HUES64 (cell line): ENCODE measurements at regions not wholly inside any gene's neighbourhood (a gene's known extent, or its start where the extent isn't known, plus 50 kb on each side); places are given as distances from the start of the nearest gene placed in this dataset.

Experiments
- H3K27ac ChIP-seq: 2 replicates; pipeline ENCODE4 v1.7.0; 2013; ENCODE audit warnings: low read depth, low read length, inconsistent platforms
- H3K27me3 ChIP-seq: 2 replicates; pipeline ENCODE4 v1.6.1; 2013; ENCODE audit warnings: mild to moderate bottlenecking, low read length; ENCODE audit not compliant: insufficient read depth
- H3K36me3 ChIP-seq: 2 replicates; pipeline ENCODE4 v1.6.1; 2013; ENCODE audit warnings: mild to moderate bottlenecking, low read length; ENCODE audit not compliant: insufficient read depth
- H3K4me1 ChIP-seq: 2 replicates; pipeline ENCODE4 v1.6.1; 2013; ENCODE audit warnings: mild to moderate bottlenecking, low read length, moderate library complexity; ENCODE audit not compliant: insufficient read depth
- H3K4me3 ChIP-seq: 2 replicates; pipeline ENCODE4 v1.5.1; 2013; ENCODE audit warnings: mild to moderate bottlenecking, low read length, moderate library complexity
- H3K9ac ChIP-seq: 2 replicates; pipeline ENCODE4 v1.6.1; 2013; ENCODE audit warnings: mild to moderate bottlenecking, low read depth, low read length
- H3K9me3 ChIP-seq: 2 replicates; pipeline ENCODE4 v1.6.1; 2013; ENCODE audit warnings: low read depth, low read length; ENCODE audit not compliant: insufficient read depth
- WGBS: fragments of 150-250, 120-280 bp; methylation state at CpG from one replicate; pipeline ENCODE4 v1.1.7; 2013; ENCODE audit warnings: missing lambda C conversion rate; 5-methylcytosine and 5-hydroxymethylcytosine counted together

DNA sequence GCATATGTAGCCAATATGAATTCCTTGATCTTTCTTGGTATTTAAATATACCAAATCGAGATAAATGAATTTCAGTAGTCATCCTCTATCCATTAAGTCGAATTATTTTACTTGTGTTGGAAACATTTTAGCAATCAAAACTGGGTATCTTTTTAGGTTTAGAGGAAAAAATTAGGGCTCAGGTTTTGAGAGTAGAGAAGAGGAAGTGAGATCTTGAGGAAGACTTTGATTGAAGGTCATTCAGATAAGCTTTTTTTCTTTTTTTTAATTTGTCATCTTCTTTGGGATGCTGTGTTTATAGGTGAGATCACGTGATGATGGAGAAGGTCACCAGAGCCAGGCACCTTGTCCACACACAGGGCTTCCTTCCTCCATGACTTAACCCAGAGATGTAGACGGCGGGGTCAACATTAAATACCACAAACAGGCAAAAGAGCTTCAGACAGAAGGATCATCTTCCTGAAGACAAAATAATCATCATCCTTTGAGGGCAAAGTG, 750.1 kb downstream of the RNF144A start:
- H3K9me3 ChIP-seq, result no peaks in the 10 kb centered on the region
- no peak overlapping the region for H3K27ac ChIP-seq
- H3K27me3 ChIP-seq, result no peaks in the 10 kb centered on the region
- H3K36me3 ChIP-seq, result no peaks in the 10 kb centered on the region
- no peak overlapping the region for H3K4me3 ChIP-seq
- H3K9ac ChIP-seq, result no peak overlapping the region
- 88% methylated on average over 4 of the region's 5 CpGs for WGBS
- no peaks in the 10 kb centered on the region for H3K4me1 ChIP-seq

DNA sequence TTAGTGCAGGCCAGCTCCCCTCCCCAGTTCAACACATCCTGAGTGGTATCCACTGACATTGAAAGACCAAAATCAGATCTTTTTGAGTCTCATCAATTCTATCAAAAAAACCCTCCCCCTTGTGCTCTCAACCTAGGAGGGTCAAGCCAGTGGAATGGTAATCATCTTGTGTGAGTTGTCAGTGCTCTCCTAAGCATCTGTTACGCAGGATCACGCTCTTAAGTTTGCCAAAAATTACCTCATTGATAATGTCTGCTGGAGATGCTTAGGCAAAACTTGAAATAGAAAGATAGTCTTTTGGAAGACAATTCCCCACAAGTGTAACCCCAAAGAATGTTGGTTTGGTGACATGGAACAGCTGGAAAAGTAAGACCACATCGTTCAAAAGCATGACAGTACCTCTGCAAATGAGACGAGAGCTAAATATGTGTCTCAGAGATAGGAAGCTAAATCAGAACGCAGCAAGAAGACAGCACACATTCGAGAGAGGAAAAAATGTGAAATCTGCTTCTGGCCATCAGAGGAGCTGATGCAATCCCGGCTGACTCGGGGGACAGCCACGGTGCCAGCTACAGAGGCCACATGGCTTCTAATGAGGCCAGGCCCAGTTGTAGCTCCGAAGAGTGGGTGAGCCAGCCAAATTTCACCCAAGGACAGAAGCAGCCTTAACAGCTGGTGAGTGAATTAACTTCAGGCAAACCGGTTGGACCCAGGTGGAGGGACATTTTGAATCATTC, 753.9 kb downstream of the RNF144A start:
- Histone ChIP-seq H3K4me3 (no peak overlapping the region), H3K36me3 (no peaks in the 10 kb centered on the region), H3K27ac (no peak overlapping the region), H3K9ac (no peak overlapping the region), H3K27me3 (no peaks in the 10 kb centered on the region), H3K4me1 (no peaks in the 10 kb centered on the region), H3K9me3 (no peaks in the 10 kb centered on the region)
- WGBS, result 94% methylated on average over 11 of the region's 11 CpGs

GRCh38 chr2:7672027-7672684, 754.9 kb downstream of the RNF144A start:
- H3K4me1 ChIP-seq, result no peaks in the 10 kb centered on the region
- H3K9me3 ChIP-seq, result no peaks in the 10 kb centered on the region
- H3K27me3 ChIP-seq, result no peaks in the 10 kb centered on the region
- H3K36me3 ChIP-seq, result no peaks in the 10 kb centered on the region
- no peak overlapping the region for H3K27ac ChIP-seq
- no peak overlapping the region for H3K4me3 ChIP-seq
- H3K9ac ChIP-seq, result no peak overlapping the region
- WGBS, result 68% methylated on average over 8 of the region's 8 CpGs

GRCh38 chr2:7672685-7673071, 755.5 kb downstream of the RNF144A start:
- Histone ChIP-seq H3K27me3 (no peaks in the 10 kb centered on the region), H3K9ac (no peak overlapping the region), H3K36me3 (no peaks in the 10 kb centered on the region), H3K27ac (no peak overlapping the region), H3K4me3 (no peak overlapping the region), H3K4me1 (no peaks in the 10 kb centered on the region), H3K9me3 (no peaks in the 10 kb centered on the region)
- 95% methylated on average over 5 of the region's 5 CpGs for WGBS

DNA sequence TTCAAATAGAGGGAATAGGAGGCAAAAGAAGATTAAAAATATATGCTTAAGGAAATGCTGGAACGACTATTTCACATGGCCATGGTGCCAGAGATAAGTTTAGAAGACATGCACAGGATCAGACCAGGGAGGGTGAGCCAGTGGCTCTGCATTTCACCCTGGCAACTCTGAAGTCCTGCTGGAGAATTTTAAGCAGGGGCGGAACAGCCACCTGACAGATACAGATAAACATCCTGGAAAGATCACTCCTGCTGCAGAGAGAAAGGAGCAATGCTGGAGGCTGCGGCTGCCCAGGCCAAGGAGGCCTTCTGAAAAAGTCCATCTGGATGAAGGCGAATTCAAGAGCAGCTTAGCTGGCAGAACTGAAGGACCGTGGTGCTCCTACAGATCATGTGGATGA, 755.9 kb downstream of the RNF144A start:
- Histone ChIP-seq H3K36me3 (no peaks in the 10 kb centered on the region), H3K9ac (no peak overlapping the region), H3K4me3 (no peak overlapping the region), H3K27me3 (no peaks in the 10 kb centered on the region), H3K4me1 (no peaks in the 10 kb centered on the region), H3K9me3 (no peaks in the 10 kb centered on the region), H3K27ac (no peak overlapping the region)
- WGBS, result 91% methylated on average over 5 of the region's 5 CpGs

DNA sequence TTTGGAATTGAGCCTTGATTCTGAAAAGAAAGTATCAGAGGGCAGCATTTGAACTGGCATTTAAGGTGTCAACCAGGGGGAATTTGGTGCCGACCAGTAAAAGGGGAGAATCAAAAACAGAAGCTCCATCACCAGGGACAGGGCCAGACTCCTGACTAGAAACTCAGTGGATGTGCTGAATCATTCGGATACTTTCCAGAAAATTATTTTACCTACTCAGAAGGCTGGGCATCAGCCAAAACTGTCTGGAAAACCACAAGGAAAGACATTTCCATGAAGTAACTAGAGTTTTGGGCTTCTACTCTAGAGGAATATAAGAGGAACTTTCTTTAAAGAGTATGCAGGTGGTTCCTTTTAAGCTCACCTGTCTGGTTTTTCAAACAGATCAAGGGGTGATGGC, 756.6 kb downstream of the RNF144A start:
- Histone ChIP-seq H3K27me3 (no peaks in the 10 kb centered on the region), H3K4me1 (no peaks in the 10 kb centered on the region), H3K9me3 (no peaks in the 10 kb centered on the region), H3K36me3 (no peaks in the 10 kb centered on the region), H3K9ac (no peak overlapping the region), H3K27ac (no peak overlapping the region), H3K4me3 (no peak overlapping the region)
- WGBS, result 100% methylated on average over 2 of the region's 2 CpGs

DNA sequence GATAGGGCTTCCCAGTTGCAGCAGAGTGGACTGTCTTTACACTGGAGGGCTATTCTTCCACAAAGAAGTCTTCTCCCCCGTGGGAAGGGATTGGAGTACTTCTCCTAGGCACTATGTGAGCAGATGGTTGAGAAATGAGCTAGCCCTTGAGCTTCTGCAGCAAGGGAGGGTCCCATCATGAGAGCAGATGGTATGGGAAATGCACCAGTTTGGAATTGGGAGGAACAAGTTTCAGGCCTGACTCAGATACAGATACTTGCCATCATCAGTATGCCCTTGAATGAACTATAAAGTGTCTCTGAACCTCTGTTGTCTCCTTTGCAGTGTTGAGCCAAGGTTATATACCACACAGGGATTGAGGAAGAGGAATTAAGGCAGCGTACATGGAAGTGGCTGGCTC, 757.4 kb downstream of the RNF144A start:
- no peak overlapping the region for H3K9ac ChIP-seq
- H3K27me3 ChIP-seq, result no peaks in the 10 kb centered on the region
- H3K36me3 ChIP-seq, result no peaks in the 10 kb centered on the region
- H3K9me3 ChIP-seq, result no peaks in the 10 kb centered on the region
- no peak overlapping the region for H3K4me3 ChIP-seq
- WGBS, result 95% methylated on average over 2 of the region's 2 CpGs
- no peak overlapping the region for H3K27ac ChIP-seq
- H3K4me1 ChIP-seq, result no peaks in the 10 kb centered on the region

DNA sequence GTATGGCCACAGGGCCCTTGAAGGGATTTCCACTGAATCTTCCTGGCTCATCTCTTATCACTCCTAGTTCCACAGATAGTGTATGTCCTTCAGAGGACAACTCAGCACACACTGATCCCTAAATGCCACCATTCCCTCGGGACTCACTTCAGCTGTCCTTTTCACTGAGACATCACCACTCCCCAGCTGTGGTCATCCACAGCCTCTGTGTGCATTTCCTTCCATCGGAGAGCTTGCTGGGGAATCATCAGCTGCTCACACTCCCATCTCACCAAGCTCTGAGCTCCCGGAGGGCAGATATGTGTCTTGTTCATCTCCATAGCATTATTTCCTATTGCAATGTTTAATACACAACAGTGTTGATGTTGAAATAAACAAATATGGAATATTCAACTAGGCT, 759.5 kb downstream of the RNF144A start:
- H3K4me1 ChIP-seq, result no peaks in the 10 kb centered on the region
- H3K9me3 ChIP-seq, result no peaks in the 10 kb centered on the region
- H3K4me3 ChIP-seq, result no peak overlapping the region
- H3K27ac ChIP-seq, result no peak overlapping the region
- H3K36me3 ChIP-seq, result no peaks in the 10 kb centered on the region
- H3K9ac ChIP-seq, result no peak overlapping the region
- WGBS, result 98% methylated on average over 3 of the region's 3 CpGs
- H3K27me3 ChIP-seq, result no peaks in the 10 kb centered on the region

DNA sequence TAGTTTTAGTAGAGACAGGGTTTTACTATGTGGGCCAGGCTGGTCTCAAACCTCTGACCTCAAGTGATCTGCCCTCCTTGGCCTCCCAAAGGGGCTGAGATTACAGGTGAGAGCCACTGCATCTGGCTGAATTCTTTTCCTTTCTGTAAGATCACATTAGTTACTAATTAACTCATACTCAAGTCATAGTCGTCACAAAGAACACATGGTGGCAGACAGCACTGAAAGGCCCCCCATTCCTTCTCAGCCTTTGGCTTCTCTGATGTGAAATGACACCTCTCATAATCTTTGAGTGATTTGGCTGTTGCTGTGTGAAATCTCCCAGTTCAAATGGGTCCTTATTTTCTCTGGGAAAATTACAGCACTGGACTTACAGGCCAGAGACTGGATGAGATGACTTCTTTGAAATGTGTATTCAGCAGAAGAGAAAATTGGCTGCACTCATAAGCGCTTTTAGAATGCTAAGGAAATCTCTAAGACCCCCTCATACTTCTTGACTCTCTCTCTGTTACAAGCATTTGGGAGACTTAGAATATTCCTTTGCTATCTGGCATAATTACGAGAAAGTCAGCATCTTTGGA, 764.8 kb downstream of the RNF144A start:
- Histone ChIP-seq H3K9me3 (no peaks in the 10 kb centered on the region), H3K27me3 (no peaks in the 10 kb centered on the region), H3K27ac (no peak overlapping the region), H3K9ac (no peak overlapping the region), H3K4me3 (no peak overlapping the region), H3K36me3 (no peaks in the 10 kb centered on the region), H3K4me1 (no peaks in the 10 kb centered on the region)
- 88% methylated on average over 3 of the region's 3 CpGs for WGBS

- Histone ChIP-seq H3K36me3 (no peaks in the 10 kb centered on the region), H3K9me3 (no peaks in the 10 kb centered on the region), H3K27me3 (no peaks in the 10 kb centered on the region), H3K27ac (no peak overlapping the region), H3K4me3 (no peak overlapping the region), H3K9ac (no peak overlapping the region), H3K4me1 (no peaks in the 10 kb centered on the region)
- 90% methylated on average over 8 of the region's 8 CpGs for WGBS
Observed at GRCh38 chr2:7683196-7683595, 766.0 kb downstream of the RNF144A start.

DNA sequence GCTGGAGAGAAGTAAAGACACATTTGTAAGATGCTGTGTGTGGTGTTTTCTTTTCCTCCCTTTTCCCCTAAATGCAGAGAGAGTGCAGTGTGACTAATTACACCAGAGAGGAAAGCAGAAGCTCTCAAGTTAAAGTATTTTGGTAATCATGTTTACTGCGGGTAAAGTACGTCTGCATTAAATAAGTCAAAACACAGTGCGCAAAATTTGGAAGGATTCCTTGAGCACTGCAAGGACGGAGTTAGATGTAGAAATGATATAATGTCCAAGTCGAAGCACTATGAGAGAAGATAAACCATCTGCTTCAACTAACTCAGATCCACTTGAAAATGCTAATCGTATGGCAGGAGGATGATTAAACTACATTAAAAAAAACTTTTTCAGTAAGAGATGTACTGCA, 766.5 kb downstream of the RNF144A start:
- H3K27ac ChIP-seq, result no peak overlapping the region
- no peaks in the 10 kb centered on the region for H3K9me3 ChIP-seq
- H3K27me3 ChIP-seq, result no peaks in the 10 kb centered on the region
- no peaks in the 10 kb centered on the region for H3K4me1 ChIP-seq
- no peak overlapping the region for H3K4me3 ChIP-seq
- 90% methylated on average over 5 of the region's 6 CpGs for WGBS
- no peak overlapping the region for H3K9ac ChIP-seq
- no peaks in the 10 kb centered on the region for H3K36me3 ChIP-seq
